Breast epithelium (tissue), 4 donors: ENCODE measurements at regions not wholly inside any gene's neighbourhood (a gene's known extent, or its start where the extent isn't known, plus 50 kb on each side); places are given as distances from the start of the nearest gene placed in this dataset.

Experiments used
- DNase-seq, 2 donors: peaks; one replicate each; pipeline ENCODE4 v3.0.0-alpha.2; 2019; ENCODE audit warnings: low spot score in 2 of 2
- H3K27ac ChIP-seq, 2 donors: fragments of 200-600 bp; sonication (generic) in 1 of 2; one replicate each; pipeline ENCODE4 v1.5.1; 2016 to 2019; ENCODE audit warnings: mild to moderate bottlenecking in 1 of 2
- H3K27me3 ChIP-seq, 2 donors: fragments of 200-600 bp; sonication (generic) in 1 of 2; one replicate each; pipeline versions ENCODE4 v1.5.1 to v1.6.0; 2017 to 2019; ENCODE audit warnings: control low read depth in 1 of 2, mild to moderate bottlenecking in 1 of 2
- H3K36me3 ChIP-seq: fragments of 200-600 bp; one replicate; pipeline ENCODE4 v1.5.1; 2019
- H3K4me1 ChIP-seq, 2 donors: fragments of 200-600 bp; sonication (generic); one replicate each; pipeline ENCODE4 v1.5.1; 2016 to 2019; ENCODE audit warnings: control low read depth in 1 of 2
- H3K4me3 ChIP-seq, 3 donors: fragments of 200-600 bp; sonication (generic); 1 replicate in 2 of 3; 2 replicates in 1 of 3; pipeline ENCODE4 v1.5.1; 2016 to 2019; ENCODE audit warnings: mild to moderate bottlenecking in 3 of 3, moderate library complexity in 2 of 3
- H3K9me3 ChIP-seq, 2 donors: fragments of 200-600 bp; sonication (generic) in 1 of 2; one replicate each; pipeline ENCODE4 v1.5.1; 2016 to 2019; ENCODE audit warnings: control low read depth in 1 of 2
- CTCF ChIP-seq, 3 donors: fragments of 450-650 bp; IDR thresholded peaks; one replicate each; pipeline ENCODE4 v1.5.1; 2016 to 2017; ENCODE audit warnings: antibody characterized with exemption in 3 of 3, mild to moderate bottlenecking in 3 of 3, moderate library complexity in 3 of 3
- POLR2A ChIP-seq: fragments of 450-650 bp; IDR thresholded peaks from one replicate; pipeline ENCODE4 v1.6.1; 2016; ENCODE audit warnings: antibody characterized with exemption, mild to moderate bottlenecking, moderate library complexity
- POLR2AphosphoS5 ChIP-seq, 3 donors: sonication (generic); formaldehyde crosslinking; IDR thresholded peaks; one replicate each; pipeline ENCODE4 v1.6.1; 2017; ENCODE audit warnings: antibody characterized with exemption in 3 of 3
- intact Hi-C: fragments of 100-400 bp; cut with DNase I; formaldehyde crosslinking; loops from one replicate; pipeline ENCODE4 v1.15.1; 2023; ENCODE audit warnings: low total_unique reads

- H3K27ac ChIP-seq = no peak overlapping the region
- TF ChIP-seq CTCF (IDR thresholded peaks at IDR 0.05) = no peak
- TF ChIP-seq POLR2A = no peak
- no peak for TF ChIP-seq POLR2AphosphoS5 (IDR thresholded peaks at IDR 0.05)
- H3K4me1 ChIP-seq = no peaks in the 10 kb centered on the region
- no peak overlapping the region for H3K4me3 ChIP-seq
- DNase-seq = no peak
- H3K27me3 ChIP-seq = no peaks in the 10 kb centered on the region
- peaks cover 0 to 7% of the 10 kb centered on the region in 2 donors for H3K9me3 ChIP-seq
- intact Hi-C loops = no loop called here
- no peaks in the 10 kb centered on the region for H3K36me3 ChIP-seq
These were observed 62.4 kb upstream of the ADGRE5 start for GRCh38 chr19:14318873-14319272.

- no peak for DNase-seq
- TF ChIP-seq POLR2AphosphoS5 (IDR thresholded peaks at IDR 0.05) = no peak
- TF ChIP-seq CTCF (IDR thresholded peaks at IDR 0.05) = no peak
- TF ChIP-seq POLR2A = no peak
- Histone ChIP-seq H3K27me3 (no peaks in the 10 kb centered on the region), H3K4me1 (no peaks in the 10 kb centered on the region), H3K36me3 (no peaks in the 10 kb centered on the region), H3K4me3 (no peak overlapping the region), H3K9me3 (peaks cover 0 to 7% of the 10 kb centered on the region in 2 donors), H3K27ac (no peak overlapping the region)
- intact Hi-C loops = no loop called here
These were observed 64.1 kb upstream of the ADGRE5 start for GRCh38 chr19:14317157-14317556.

GRCh38 chr19:14315433-14315832 lies 65.8 kb upstream of the ADGRE5 start:
- no peak for DNase-seq
- Histone ChIP-seq H3K36me3 (no peaks in the 10 kb centered on the region), H3K4me3 (no peak overlapping the region), H3K27ac (no peak overlapping the region), H3K27me3 (no peaks in the 10 kb centered on the region), H3K4me1 (no peaks in the 10 kb centered on the region), H3K9me3 (peaks cover 0 to 7% of the 10 kb centered on the region in 2 donors)
- intact Hi-C loops = no loop called here
- TF ChIP-seq POLR2AphosphoS5 (IDR thresholded peaks at IDR 0.05) (no peak), CTCF (IDR thresholded peaks at IDR 0.05) (no peak), POLR2A (no peak)

GRCh38 chr19:14310055-14310454 lies 71.2 kb upstream of the ADGRE5 start:
- Histone ChIP-seq H3K36me3 (no peaks in the 10 kb centered on the region), H3K9me3 (no peaks in the 10 kb centered on the region), H3K4me1 (no peaks in the 10 kb centered on the region), H3K27me3 (no peaks in the 10 kb centered on the region), H3K4me3 (no peak overlapping the region), H3K27ac (no peak overlapping the region)
- TF ChIP-seq POLR2A (no peak), POLR2AphosphoS5 (IDR thresholded peaks at IDR 0.05) (no peak)
- DNase-seq = no peak
- intact Hi-C loops = no loop called here

GRCh38 chr19:14305706-14306105 lies 75.5 kb upstream of the ADGRE5 start:
- intact Hi-C loops = no loop called here
- Histone ChIP-seq H3K36me3 (no peaks in the 10 kb centered on the region), H3K9me3 (no peaks in the 10 kb centered on the region), H3K4me3 (no peak overlapping the region), H3K27ac (no peak overlapping the region), H3K27me3 (no peaks in the 10 kb centered on the region), H3K4me1 (no peaks in the 10 kb centered on the region)
- no peak for DNase-seq
- TF ChIP-seq CTCF (IDR thresholded peaks at IDR 0.05) (no peak), POLR2A (no peak), POLR2AphosphoS5 (IDR thresholded peaks at IDR 0.05) (no peak)

- no peaks in the 10 kb centered on the region for H3K4me1 ChIP-seq
- intact Hi-C loops = no loop called here
- H3K9me3 ChIP-seq = no peaks in the 10 kb centered on the region
- no peaks in the 10 kb centered on the region for H3K36me3 ChIP-seq
- H3K4me3 ChIP-seq = no peak overlapping the region
- H3K27me3 ChIP-seq = no peaks in the 10 kb centered on the region
- H3K27ac ChIP-seq = no peak overlapping the region
- TF ChIP-seq CTCF (IDR thresholded peaks at IDR 0.05) (no peak), POLR2A (no peak), POLR2AphosphoS5 (IDR thresholded peaks at IDR 0.05) (no peak)
- no peak for DNase-seq
These were observed 80.1 kb upstream of the ADGRE5 start for GRCh38 chr19:14301150-14301549.
